Suppressor macrophage treated with lipopolysaccharide for 1 hour (primary cell): ENCODE measurements at regions not wholly inside any gene's neighbourhood (a gene's known extent, or its start where the extent isn't known, plus 50 kb on each side); places are given as distances from the start of the nearest gene placed in this dataset.
"Not testable (repeated sequence)": the region's sequence is repeated elsewhere in the genome, so short reads cannot be mapped to it uniquely, and the experiment has no call there.

Experiments used
- DNase-seq, 3 donors: peaks; one replicate each; pipeline ENCODE4 v3.0.0-alpha.2; 2020 to 2022

DNA sequence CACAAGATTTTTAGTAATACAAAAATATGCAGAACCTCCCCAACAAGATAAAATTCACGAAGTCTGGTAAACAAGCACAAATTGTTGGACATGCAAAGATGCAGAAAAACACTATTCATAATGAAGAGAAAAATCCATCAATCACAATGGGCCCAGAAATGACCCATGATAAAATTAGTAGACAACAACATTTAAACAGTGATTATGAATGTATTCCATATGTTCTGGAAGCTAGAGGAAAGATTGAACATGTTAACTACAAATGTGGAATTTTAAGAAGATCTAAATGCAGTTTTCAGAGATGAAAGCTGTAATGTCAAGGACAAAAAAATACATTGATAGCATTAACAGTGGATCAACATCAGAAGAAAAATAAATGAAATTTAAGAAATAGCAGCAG lies 243.3 kb upstream of the LINC00305 start:
- no peak for DNase-seq

DNA sequence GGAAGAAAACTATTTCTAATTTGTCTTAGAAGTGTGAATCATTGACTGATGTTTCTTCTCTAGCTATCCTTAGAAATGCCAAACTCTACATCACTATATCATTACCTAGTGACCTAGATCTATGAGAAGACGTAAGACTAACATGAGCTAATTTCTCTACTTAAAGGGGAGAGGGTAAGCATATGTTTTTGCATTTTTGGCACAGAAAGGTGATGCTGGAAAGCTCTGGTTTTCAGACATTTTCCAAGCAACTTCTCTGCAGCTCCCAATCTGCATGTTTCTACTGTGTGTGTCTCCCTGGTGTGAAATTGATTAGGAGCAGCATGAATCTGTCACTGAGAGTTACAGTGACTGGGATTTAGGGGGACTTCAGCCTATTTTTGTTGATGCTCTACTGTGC lies 235.2 kb upstream of the LINC00305 start:
- DNase-seq, result no peak

DNA sequence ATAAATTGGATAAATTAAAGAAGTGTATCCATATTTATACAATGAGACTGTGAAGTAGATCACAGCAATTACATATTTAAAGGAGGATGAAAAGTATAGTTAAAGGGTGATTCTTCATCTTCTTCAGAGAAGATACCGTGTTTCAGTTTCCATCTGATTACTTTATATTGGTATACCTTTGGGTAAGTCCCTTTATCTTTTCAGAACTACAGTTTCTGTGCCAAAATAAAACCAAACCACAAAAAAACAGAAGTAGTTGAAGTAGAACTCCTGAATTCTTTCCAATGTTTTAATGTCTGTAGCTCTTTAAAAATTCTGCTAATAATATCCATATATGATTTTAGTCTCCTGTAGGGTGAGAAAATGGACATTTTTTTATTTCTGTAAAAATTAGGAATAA lies 231.2 kb upstream of the LINC00305 start:
- DNase-seq, result no peak

DNA sequence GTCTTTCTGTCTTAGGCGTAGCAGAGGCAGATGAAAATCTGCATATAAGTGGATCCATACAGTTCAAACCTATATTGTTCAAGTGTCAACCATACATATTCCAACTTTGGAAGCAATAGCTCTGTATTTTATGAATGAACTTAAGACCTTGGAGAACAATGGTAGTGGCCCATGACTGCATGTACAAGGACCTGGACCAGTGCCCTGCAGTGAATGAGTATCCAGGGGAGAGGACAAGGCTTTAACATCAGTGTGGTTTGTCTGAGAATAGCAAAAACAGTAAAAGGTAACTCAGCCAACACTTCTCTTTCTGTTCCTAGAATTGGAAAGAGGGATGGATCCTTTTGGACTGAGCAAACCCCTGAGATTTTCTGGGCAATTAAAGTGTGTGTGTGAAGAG lies 230.8 kb upstream of the LINC00305 start:
- DNase-seq, result no peak

DNA sequence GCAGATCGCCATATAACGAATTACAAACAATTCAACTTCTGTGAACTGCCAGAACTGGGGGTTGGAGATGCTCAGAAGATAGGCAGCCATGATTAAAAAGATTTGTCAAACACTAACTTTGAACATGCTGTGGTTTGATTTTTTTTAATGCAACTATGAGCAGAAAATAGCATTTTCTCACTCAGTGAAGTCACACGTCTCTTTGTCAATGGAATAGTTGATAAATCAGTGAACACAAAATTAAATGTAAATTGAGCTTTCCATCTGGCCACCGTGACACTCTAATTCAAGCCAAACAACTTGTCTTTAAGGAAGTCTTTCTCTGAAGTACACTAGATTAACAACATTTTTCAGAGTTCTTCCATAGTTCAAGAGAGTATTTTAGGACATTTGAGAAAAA lies 228.6 kb upstream of the LINC00305 start:
- no peak for DNase-seq

DNA sequence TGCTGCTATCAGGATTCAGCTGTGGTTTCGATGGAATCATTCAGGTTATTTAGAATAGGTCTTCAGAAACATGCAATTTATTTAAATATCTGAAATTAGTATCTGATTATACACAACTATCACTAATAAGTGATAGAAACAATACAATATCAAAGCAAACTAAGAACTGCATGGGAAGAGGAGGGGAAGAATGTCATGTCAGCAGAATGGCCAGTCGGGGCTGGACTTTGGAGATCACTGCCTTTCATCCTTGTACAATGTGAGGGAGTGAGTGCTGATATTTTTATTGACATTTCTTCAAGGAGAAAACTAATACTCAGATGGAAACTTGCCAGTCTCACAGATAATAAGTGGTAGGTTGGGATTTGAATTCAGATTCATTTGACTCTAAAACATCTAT lies 224.0 kb upstream of the LINC00305 start:
- no peak for DNase-seq

DNA sequence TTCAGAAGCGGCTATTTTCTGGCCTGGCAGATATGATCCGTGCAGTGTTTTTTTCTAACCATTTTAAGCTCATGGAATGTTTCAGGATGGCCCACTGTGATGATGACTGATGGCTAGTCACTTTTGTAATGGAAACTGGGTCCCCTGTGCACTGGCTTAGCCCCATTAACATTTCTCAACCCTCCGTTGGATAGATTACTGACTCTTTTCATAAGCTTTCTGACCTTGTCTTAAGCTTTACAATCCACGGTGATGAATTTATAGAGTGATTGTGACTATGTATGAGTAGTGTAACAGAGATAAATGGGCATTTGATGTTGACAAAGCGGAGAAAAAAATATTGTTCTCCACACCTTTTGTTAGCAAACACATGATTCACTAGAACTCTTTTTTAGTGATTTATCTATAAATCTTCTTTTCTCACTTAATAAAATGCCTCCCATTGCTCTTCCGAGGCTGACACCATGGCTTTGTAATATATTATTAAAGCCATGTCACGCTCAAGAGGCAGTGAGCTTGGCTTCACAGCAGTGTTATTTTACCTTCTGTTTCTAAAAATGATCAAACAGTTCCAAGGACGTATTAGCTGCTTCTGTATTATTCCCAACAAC lies 221.0 kb upstream of the LINC00305 start:
- not testable (repeated sequence) for DNase-seq

DNA sequence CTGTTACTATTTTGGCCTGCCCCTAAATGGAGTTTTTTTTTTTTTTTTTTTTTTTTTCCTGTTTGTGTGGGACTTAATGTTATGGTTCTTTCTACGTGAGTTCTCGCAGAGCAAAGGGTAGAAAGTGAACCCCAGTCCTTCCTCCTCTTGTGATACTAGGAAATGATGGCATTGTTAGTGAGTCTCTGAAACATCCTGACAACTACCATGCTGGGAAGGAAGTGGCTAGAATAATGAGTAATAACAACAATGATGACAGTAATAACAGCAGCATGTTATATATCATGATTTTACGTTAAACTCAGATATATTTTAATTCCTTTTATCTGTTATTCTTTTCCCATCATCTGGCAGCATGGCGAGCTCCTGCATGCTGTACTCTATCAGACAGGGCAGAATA lies 216.2 kb upstream of the LINC00305 start:
- DNase-seq, result no peak

DNA sequence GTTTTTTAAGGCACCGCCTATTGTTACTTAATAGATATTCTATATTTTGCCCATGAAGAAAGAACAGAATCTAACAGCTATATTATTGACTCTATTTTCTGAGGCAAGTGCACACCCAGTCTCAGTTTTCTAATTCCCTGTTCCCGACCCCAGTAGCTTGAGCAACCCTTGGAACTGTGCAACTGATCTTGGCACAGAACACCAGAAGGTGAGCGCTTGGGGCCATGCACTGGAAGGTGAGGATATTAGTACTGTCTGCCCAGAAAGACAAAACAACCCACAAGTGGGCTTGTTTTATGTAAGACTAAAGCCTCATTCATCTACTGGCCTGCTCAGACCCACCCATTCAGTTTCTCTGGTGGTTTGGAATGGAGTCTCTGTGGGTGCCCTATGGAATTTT lies 188.8 kb upstream of the LINC00305 start:
- DNase-seq, result no peak

DNA sequence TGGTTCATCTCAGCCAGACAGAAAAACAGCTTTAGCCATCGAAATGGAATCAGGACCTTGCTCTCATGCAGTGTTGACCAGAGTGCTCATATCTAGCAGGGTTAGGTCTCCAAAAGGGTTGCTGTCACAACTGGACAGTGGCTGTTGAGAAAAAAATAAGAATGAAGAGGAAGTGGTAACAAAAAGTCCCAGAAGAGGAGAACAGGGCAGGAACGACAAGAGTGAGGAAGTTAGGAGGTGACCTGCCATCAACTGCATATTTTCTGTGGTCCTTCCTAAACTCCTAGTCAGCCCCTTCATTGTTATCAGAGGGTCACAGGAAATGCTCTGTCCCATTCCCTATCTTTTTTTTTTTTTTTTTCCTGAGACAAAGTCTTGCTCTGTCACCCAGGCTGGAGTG lies 188.1 kb upstream of the LINC00305 start:
- no peak for DNase-seq

DNA sequence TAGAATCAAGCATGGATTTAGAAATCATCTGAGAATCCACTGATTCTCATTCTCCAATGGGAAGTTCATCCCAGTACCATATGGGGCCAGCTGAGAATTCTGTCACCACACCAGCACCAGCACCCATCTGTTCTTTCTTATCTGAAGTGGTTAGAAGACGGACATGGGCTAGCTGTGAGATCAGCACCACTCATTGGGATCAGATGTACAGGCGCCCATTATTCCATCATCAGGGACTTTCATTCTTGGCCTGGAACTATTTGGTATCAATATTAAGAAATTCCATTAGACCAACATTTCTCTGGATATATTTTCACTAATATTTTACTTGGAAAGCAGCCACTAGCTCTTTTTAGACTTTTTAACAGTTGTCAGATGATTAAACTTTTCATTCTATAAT lies 185.9 kb upstream of the LINC00305 start:
- no peak for DNase-seq

DNA sequence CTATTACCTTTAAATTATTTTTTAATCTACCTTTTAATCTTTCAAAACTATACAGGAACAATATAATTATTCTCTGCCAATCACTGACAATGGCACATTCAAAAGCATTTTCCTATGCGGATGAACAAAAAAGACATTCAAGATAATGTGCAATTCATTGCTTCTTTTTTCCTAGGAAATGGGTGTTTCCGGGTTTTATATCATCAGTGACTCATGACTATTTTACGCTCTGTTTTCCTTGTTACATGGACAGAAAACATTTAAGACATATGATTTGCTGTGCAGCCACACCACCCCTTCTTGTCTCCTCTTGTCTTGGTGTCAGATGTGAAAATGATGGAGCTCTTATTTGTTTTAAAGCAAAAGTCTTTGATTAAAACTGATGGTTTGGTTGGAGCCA lies 184.7 kb upstream of the LINC00305 start:
- DNase-seq, result no peak

DNA sequence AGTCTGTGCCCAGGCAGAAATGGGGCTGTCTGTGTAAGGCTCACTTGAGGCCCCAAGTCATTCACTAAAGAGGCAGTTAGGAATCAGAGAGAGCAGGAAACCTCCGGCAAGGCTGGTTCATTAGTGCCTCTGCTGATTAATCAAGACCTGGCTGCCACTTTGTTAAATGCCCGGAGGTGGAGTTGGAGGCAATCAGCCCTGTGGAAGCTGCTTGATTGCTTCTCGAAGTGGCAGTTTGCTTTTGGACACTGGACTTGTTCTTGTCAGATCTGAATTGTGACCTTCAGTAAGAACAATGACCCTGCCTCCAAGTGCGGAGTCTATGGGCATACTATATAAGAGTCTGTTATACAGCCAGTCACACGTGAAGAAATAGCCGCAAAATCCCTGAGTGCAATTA lies 183.9 kb upstream of the LINC00305 start:
- no peak for DNase-seq

DNA sequence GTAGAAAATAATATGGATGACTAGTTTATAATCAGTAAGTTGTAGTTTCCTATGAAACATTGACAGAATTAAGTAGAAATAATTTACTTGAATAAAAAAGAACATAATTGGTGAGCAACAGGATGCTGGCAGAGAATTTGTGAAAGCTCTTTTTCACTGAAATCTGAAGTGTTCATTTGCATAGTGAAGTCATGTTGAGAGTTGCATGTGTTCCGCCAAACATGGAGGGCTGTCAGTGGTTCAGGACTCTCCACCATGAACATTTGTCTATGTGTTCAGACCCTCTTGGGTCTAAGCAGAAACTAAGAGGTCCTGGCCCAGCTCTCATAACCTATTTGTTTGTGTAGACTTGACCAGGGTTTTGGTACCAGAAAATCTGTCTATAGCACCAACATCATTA lies 182.5 kb upstream of the LINC00305 start:
- DNase-seq, result no peak

DNA sequence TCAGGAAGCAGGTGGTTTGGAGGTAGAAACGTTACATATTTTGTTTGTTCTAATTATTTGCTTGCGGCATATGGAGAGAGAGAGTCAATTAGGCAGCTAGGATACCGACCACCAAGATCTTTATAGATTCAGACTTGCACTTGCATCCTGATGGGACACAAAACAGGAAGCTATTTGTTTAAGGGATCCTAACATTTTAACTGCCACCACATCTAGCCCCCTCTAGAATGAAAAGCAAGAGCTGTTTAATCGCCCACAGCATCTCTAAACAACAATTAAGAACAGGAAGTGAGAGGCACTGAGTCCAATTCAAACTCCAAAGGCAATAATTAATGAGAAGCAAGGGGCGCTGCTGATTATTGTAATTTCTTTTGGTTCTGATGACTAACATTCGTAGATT lies 182.0 kb upstream of the LINC00305 start:
- DNase-seq, result no peak

DNA sequence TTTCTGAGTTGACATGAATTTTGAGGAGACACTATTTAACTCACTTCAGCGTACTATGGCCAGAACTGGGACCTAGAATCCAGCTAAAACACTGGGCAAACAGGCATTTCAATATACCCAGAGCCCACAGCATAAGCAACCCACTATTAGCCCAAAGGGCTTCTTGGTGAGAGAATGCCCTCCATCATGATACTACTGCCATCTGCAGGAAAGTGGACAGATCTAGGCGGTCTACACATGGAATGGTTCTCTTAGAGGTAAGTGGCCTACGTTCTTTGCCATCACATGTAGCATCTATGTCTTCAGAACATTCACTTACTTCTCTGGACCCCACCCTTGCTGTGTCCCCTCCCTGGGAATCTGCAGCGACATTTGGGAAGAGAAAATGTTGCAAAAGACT lies 181.3 kb upstream of the LINC00305 start:
- DNase-seq, result peak in 1 of 3 donors; percentile 2

DNA sequence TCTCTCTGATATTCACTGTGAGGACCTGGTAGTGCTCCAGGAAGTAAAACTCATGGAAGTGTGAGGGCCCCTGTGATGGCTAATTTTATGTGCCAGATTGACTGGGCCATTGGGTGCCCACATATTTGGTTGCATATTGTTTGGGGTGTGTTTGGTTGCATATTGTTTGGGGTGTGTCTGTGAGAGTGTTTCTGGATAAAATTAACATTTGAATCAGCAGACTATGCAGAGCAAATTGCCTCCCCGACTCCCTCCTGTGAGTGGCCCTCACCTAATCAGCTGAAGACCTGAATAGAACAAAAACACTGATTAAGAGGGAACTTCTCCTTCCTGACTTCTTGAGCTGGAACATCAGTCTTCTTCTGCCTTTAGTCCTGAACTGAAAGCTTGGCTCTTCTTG lies 173.3 kb upstream of the LINC00305 start:
- no peak for DNase-seq

DNA sequence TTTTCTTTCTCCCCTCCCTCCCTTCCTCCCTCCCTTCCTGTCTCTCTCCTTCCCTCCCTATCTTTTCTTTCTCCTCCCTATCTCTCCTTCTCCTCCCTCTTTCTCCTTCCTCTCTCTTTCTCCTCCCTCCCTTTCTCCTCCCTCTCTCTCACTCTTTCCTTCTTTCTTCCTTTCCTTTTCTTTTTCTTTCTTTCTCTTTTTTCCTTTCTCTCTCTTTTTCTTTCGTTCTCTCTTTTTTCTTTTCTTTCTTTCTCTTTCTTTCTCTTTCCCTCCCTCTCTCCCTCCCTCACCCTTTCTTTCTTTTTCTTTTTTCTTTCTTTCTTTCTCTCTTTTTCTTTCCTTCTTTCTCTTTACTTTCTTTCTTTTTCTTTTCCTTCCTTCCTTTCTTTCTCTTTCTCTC lies 169.7 kb upstream of the LINC00305 start:
- DNase-seq, result no peak

DNA sequence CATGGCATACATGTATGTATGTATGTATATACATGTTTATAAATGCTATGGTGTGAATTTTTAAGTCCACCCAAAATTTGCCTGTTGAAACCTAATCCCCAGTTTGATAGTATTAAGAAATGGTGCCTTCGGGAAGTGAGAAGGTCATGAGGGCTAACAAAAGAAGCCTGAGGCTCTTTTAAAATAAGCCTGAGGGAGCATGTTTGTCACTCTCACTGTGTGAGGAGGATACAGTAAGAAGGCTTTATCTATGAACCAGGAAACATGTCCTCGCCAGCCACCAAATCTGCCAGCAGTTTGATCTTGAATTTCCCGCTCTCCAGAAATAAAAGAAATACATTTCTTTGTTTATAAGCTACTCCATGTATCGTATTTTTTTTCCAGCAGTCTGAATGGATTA lies 163.0 kb upstream of the LINC00305 start:
- DNase-seq, result no peak

DNA sequence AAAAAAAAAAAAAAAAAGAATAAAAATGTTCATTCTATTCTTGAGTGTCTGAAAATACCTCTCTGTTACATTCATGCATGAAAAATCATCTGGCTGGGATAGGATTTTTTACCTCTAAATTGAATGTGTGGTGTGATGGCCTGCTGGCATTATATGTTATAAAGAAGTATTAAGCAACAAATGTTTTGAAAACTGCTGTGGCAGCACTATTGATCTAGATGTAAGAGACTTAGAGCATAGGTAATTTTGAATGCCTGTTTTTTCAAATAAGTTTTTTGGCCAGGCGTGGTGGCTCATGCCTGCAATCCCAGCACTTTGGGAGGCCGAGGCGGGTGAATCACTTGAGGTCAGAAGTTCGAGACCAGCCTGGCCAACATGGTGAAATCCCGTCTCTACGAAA lies 147.0 kb upstream of the LINC00305 start:
- DNase-seq, result no peak

DNA sequence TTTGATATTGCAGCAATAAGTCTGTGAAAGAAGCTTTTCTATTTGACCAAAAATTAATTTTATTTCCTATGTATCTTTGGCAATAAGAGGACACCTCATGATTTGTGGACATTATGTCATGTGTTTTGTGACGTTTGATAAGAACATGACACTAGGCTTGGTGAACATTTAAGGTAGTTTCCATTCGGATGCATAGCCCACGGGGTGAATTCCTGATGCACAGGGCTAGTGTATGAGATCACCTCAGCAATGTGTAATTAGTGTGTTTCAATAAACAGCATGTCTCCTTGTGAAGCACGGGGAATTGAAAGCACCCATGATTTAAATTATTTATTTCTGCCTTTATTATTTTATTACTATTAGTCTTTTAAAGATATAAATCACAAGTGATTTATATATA lies 146.1 kb upstream of the LINC00305 start:
- no peak for DNase-seq

DNA sequence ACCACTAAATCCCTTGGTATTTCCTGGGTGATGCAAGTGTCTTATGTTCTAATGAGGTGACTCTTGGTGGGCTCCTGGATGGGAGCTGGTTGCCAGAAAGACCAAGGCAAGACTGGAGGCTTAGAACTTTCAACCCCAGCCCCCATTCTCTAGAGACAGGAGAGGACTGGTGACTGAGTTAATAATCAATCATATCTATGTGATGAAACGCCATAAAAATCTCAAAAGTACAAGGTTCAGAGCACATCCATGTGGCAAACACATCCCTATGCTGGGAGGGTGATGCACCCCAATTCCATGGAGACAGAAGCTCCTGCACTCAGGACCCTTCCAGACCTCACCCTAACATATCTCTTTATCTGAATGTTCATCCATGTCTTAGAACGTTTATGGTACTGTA lies 139.5 kb upstream of the LINC00305 start:
- DNase-seq, result no peak

DNA sequence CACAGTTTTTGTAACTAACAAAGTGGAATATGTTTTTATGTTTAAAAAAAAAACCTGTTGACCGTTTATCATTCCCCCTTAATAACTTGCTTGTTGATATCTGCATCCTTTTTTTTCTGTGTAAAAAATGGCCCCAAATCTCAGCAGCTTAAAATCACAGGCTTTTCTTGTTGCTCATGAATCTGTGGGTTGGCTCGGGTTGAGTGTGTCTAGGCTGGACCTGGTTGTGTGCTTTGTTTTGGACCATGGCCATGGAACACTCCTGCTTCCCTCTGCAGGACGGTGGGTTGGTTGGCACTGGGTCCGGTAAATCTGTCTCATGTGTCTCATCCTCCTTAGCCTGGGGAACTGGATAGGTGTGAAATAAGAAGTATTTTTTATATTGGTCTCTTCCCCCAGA lies 139.0 kb upstream of the LINC00305 start:
- no peak for DNase-seq

DNA sequence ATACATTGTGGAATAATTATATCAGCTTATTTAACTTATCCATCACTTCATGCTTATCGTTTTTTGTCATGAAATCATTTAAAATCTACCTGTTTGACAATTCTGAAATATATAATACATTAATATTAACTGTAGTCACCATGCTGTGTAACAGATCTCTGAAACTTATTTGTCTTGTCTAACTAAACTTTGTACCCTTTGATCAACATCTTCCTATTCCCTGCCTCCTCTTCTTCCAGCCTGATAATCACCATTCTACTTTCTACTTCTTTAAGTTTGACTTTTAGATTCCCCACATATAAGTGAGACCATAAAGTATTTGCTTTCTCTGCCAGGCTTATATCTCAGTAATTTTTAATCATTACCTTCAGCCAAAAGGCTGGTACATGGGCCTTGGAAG lies 134.2 kb upstream of the LINC00305 start:
- DNase-seq, result no peak

DNA sequence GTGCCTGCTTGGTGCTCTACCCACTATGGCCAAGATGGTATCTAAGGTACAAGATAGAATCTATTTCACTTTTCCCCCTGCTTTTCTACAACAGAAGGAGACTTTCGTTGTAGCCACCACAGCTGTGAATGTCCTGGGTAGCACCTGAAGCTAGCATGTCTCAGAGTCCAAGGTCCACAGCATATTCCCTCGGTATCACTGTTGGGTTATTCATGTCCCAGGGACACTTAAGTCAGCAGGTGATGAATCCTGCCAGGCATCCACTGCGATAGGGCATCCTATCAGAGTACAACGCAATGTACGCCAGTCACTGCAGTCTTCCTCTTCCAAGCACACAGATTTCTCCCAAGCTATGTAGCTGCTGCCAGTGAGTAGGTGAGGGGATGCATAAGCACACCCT lies 129.1 kb upstream of the LINC00305 start:
- no peak for DNase-seq
